HUES64 (cell line): ENCODE measurements at regions not wholly inside any gene's neighbourhood (a gene's known extent, or its start where the extent isn't known, plus 50 kb on each side); places are given as distances from the start of the nearest gene placed in this dataset.

ENCODE experiments used
- H3K27ac ChIP-seq: 2 replicates; pipeline ENCODE4 v1.7.0; 2013; ENCODE audit warnings: low read depth, low read length, inconsistent platforms
- H3K27me3 ChIP-seq: 2 replicates; pipeline ENCODE4 v1.6.1; 2013; ENCODE audit warnings: mild to moderate bottlenecking, low read length; ENCODE audit not compliant: insufficient read depth
- H3K36me3 ChIP-seq: 2 replicates; pipeline ENCODE4 v1.6.1; 2013; ENCODE audit warnings: mild to moderate bottlenecking, low read length; ENCODE audit not compliant: insufficient read depth
- H3K4me1 ChIP-seq: 2 replicates; pipeline ENCODE4 v1.6.1; 2013; ENCODE audit warnings: mild to moderate bottlenecking, low read length, moderate library complexity; ENCODE audit not compliant: insufficient read depth
- H3K4me3 ChIP-seq: 2 replicates; pipeline ENCODE4 v1.5.1; 2013; ENCODE audit warnings: mild to moderate bottlenecking, low read length, moderate library complexity
- H3K9ac ChIP-seq: 2 replicates; pipeline ENCODE4 v1.6.1; 2013; ENCODE audit warnings: mild to moderate bottlenecking, low read depth, low read length
- H3K9me3 ChIP-seq: 2 replicates; pipeline ENCODE4 v1.6.1; 2013; ENCODE audit warnings: low read depth, low read length; ENCODE audit not compliant: insufficient read depth
- WGBS: fragments of 150-250, 120-280 bp; methylation state at CpG from one replicate; pipeline ENCODE4 v1.1.7; 2013; ENCODE audit warnings: missing lambda C conversion rate; 5-methylcytosine and 5-hydroxymethylcytosine counted together

DNA sequence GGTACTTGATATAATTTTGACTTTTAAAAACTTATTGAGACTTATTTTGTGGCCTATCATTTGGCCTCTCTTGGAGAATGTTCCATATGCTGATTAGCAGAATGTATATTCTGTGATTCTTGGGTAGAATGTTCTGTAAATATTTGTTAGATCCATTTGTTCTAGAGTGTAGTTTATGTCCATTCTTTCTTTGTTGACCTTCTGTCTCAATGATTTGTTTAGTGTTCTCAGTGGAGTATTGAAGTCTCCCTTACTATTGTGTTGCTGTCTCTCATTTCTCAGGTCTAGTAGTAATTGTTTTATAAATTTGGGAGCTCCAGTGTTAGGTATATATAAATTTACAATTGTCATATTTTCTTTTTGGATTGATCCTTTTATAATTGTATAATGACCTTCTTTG lies 349.6 kb upstream of the CWC22 start:
- Histone ChIP-seq H3K27me3 (no peaks in the 10 kb centered on the region), H3K4me1 (no peaks in the 10 kb centered on the region), H3K36me3 (no peaks in the 10 kb centered on the region), H3K9ac (no peak overlapping the region), H3K4me3 (no peak overlapping the region), H3K27ac (no peak overlapping the region), H3K9me3 (no peaks in the 10 kb centered on the region)

- no peak overlapping the region for H3K4me3 ChIP-seq
- 0 out of 2 replicates have a peak, but pooled peaks cover 5% of the 10 kb centered on the region for H3K9me3 ChIP-seq
- no peak overlapping the region for H3K27ac ChIP-seq
- no peak overlapping the region for H3K9ac ChIP-seq
- H3K4me1 ChIP-seq: no peaks in the 10 kb centered on the region
- no peaks in the 10 kb centered on the region for H3K36me3 ChIP-seq
- 83% methylated on average over 1 of the region's 1 CpG for WGBS
- H3K27me3 ChIP-seq: no peaks in the 10 kb centered on the region
Measured at GRCh38 chr2:180352620-180353019, 345.5 kb upstream of the CWC22 start.

DNA sequence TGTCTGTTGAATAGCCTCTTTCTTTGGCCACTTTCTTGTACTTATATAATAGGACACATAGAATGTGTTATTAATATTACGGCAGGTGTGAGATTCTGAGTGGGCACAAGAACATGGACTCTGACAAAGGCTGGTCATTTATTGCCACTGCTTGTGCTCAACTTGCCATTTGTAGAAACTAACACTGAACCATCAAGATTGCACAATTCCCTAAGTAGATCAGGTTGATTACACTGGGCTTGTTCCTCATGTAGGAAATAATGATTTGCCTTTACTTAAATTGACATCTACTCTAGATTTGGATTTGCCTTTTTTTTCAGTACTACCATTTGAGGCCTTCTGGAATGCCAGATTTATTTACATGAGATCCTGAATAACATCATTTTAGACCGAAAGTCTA lies 342.7 kb upstream of the CWC22 start:
- WGBS: 93% methylated on average over 2 of the region's 2 CpGs

GRCh38 chr2:180343528-180344345 lies 336.6 kb upstream of the CWC22 start:
- H3K9ac ChIP-seq: no peak overlapping the region
- no peaks in the 10 kb centered on the region for H3K27me3 ChIP-seq
- 98% methylated on average over 1 of the region's 1 CpG for WGBS
- no peak overlapping the region for H3K4me3 ChIP-seq
- no peak overlapping the region for H3K27ac ChIP-seq
- H3K9me3 ChIP-seq: peaks cover 6% of the 10 kb centered on the region
- no peaks in the 10 kb centered on the region for H3K36me3 ChIP-seq
- H3K4me1 ChIP-seq: no peaks in the 10 kb centered on the region

More for the DNA sequence above, 342.7 kb upstream of the CWC22 start:
- no peaks in the 10 kb centered on the region for H3K27me3 ChIP-seq
- H3K4me3 ChIP-seq: no peak overlapping the region
- no peaks in the 10 kb centered on the region for H3K36me3 ChIP-seq
- no peaks in the 10 kb centered on the region for H3K4me1 ChIP-seq
- 0 out of 2 replicates have a peak, but pooled peaks cover 5% of the 10 kb centered on the region for H3K9me3 ChIP-seq
- H3K27ac ChIP-seq: no peak overlapping the region
- no peak overlapping the region for H3K9ac ChIP-seq

- Histone ChIP-seq H3K9me3 (peaks cover 36% of the 10 kb centered on the region), H3K27me3 (no peaks in the 10 kb centered on the region), H3K4me3 (no peak overlapping the region), H3K4me1 (no peaks in the 10 kb centered on the region), H3K36me3 (no peaks in the 10 kb centered on the region), H3K27ac (no peak overlapping the region), H3K9ac (no peak overlapping the region)
- WGBS: 97% methylated on average over 3 of the region's 3 CpGs
Measured at GRCh38 chr2:180337136-180337535, 330.0 kb upstream of the CWC22 start.

DNA sequence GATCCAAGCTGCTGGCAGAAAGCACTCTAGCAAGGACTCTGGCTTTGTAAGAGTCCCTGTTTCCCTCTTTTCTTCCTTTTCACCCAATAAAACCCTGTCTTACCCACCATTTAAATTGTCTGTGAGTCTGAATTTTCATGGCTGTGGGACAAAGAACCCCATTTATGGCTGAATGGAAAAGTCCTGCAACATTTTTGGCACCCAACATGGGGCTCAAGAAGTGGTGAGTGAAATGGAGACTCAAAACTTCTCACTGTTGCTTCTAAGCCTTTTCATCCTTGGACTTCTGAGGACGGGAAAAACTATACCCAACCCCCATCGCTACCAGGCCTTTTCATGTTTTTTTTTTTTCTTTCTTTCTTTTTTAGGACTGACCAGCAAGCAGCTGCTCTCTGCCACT lies 329.5 kb upstream of the CWC22 start:
- Histone ChIP-seq H3K36me3 (no peaks in the 10 kb centered on the region), H3K9me3 (peaks cover 36% of the 10 kb centered on the region), H3K27ac (no peak overlapping the region), H3K4me1 (no peaks in the 10 kb centered on the region), H3K9ac (no peak overlapping the region), H3K4me3 (no peak overlapping the region), H3K27me3 (no peaks in the 10 kb centered on the region)
- WGBS: 95% methylated on average over 2 of the region's 2 CpGs

- WGBS: 91% methylated on average over 1 of the region's 3 CpGs
- Histone ChIP-seq H3K9me3 (peaks cover 36% of the 10 kb centered on the region), H3K27me3 (no peaks in the 10 kb centered on the region), H3K9ac (no peak overlapping the region), H3K27ac (no peak overlapping the region), H3K4me1 (no peaks in the 10 kb centered on the region), H3K4me3 (no peak overlapping the region), H3K36me3 (no peaks in the 10 kb centered on the region)
Measured at GRCh38 chr2:180334514-180334913, 327.4 kb upstream of the CWC22 start.

- Histone ChIP-seq H3K36me3 (no peaks in the 10 kb centered on the region), H3K4me3 (no peak overlapping the region), H3K27me3 (no peaks in the 10 kb centered on the region), H3K27ac (no peak overlapping the region), H3K9ac (no peak overlapping the region), H3K9me3 (no peaks in the 10 kb centered on the region), H3K4me1 (peaks cover 11% of the 10 kb centered on the region)
- WGBS: no CpG with 5 or more reads among the region's 1 CpG
Measured at GRCh38 chr2:180328795-180329422, 321.8 kb upstream of the CWC22 start.

DNA sequence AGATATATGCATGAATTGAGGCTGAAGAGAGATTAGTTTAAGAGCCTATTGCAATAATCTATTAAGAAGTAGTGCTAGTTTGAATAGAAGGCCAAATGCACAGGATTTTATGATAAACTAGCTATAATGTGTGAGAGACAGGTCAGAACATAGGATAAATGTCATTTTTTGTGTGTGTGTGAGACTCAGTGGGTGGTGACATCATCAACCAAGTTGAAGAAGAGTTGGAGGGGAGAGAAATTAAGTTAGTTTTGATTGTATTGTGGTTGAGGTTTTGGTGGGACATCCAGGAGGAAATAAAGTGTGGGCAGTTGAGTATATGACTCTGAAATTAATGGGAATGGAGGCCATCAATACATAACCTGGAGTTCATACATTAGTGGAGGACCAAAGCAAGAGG lies 320.1 kb upstream of the CWC22 start:
- Histone ChIP-seq H3K9me3 (no peaks in the 10 kb centered on the region), H3K36me3 (no peaks in the 10 kb centered on the region), H3K27ac (no peak overlapping the region), H3K9ac (no peak overlapping the region), H3K4me3 (no peak overlapping the region), H3K4me1 (peaks cover 12% of the 10 kb centered on the region), H3K27me3 (no peaks in the 10 kb centered on the region)

DNA sequence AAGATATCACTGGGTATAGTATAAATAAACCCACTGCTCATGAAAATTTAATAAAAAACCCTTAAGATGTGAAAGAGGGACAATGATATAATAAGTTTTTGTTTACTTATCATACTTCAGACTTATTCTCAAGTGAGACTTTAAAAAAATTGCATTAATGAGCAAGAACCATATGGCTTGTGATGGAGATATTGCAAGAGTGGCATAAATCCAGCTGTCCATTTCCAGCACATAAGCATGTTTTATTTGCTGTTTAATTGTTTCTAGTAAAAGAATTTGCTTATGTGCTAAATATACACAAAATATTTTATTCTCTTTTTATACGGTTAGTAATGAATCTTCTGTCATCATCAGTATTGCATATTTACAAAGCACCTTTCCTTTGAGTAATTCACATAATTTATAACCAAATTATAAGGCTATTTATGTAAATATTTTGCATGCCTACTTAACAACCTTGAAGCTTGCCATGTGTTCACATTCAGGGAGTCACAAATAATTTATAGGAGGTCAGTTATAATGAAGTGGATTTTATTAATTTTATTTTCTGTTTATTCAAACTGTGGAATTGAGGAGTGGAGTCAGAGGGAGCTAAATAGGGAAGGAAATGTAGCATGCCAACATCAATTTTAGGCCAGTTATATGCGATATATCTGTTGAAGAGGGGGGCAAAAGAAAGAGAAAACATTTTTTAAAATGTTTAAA lies 318.5 kb upstream of the CWC22 start:
- Histone ChIP-seq H3K27me3 (no peaks in the 10 kb centered on the region), H3K4me1 (peaks cover 12% of the 10 kb centered on the region), H3K9ac (no peak overlapping the region), H3K27ac (no peak overlapping the region), H3K36me3 (no peaks in the 10 kb centered on the region), H3K9me3 (no peaks in the 10 kb centered on the region), H3K4me3 (no peak overlapping the region)
- 83% methylated on average over 1 of the region's 2 CpGs for WGBS

DNA sequence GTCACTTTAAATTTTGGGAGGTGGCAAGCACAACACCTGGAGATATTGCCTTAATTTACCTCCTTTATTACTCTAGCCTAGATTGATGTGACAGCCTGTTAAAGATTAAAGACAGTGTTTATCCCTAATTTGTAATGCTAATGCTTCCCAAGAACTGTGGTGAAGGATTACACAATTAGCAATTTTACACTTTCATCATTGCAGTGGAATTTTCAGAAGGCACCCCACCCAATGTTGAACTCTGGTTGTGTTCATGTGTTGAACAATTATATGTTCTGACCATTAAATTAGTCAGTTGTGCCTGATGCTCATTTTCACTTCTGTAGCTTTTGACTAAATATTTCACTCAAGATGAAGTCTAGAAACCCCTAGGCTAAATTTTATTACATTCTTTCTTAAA lies 317.1 kb upstream of the CWC22 start:
- Histone ChIP-seq H3K4me1 (peaks cover 11% of the 10 kb centered on the region), H3K9me3 (0 out of 2 replicates have a peak, but pooled peaks cover 5% of the 10 kb centered on the region), H3K27ac (no peak overlapping the region), H3K36me3 (no peaks in the 10 kb centered on the region), H3K4me3 (no peak overlapping the region), H3K9ac (no peak overlapping the region), H3K27me3 (no peaks in the 10 kb centered on the region)
